NOMO-1 (cell line): ENCODE measurements at regions not wholly inside any gene's neighbourhood (a gene's known extent, or its start where the extent isn't known, plus 50 kb on each side); places are given as distances from the start of the nearest gene placed in this dataset.
"Not testable (repeated sequence)": the region's sequence is repeated elsewhere in the genome, so short reads cannot be mapped to it uniquely, and the experiment has no call there.

ENCODE experiments used
- DNase-seq, 2 experiments: peaks; one replicate each; lab custom pipeline; 2025; ENCODE audit not compliant: unreplicated experiment in 2 of 2; lab: John Stamatoyannopoulos, UW

GRCh38 chr5:85985167-85985566 lies 632.6 kb upstream of the COX7C start:
- DNase-seq, result no peak

- no peak for DNase-seq
Measured at GRCh38 chr5:85990998-85991397, 626.7 kb upstream of the COX7C start.

GRCh38 chr5:85994653-85995052 lies 623.1 kb upstream of the COX7C start:
- DNase-seq, result not testable (repeated sequence)

- no peak for DNase-seq
Measured at GRCh38 chr5:85998656-85999055, 619.1 kb upstream of the COX7C start.

- no peak for DNase-seq
Measured at GRCh38 chr5:86008293-86008692, 609.4 kb upstream of the COX7C start.

- no peak for DNase-seq
Measured at GRCh38 chr5:86008704-86009103, 609.0 kb upstream of the COX7C start.

- DNase-seq, result no peak
Measured at GRCh38 chr5:86011937-86012336, 605.8 kb upstream of the COX7C start.

GRCh38 chr5:86029308-86029707 lies 588.4 kb upstream of the COX7C start:
- no peak for DNase-seq

- no peak for DNase-seq
Measured at GRCh38 chr5:86030753-86031152, 587.0 kb upstream of the COX7C start.

- DNase-seq, result no peak
Measured at GRCh38 chr5:86038566-86038965, 579.2 kb upstream of the COX7C start.

GRCh38 chr5:86039351-86039750 lies 578.4 kb upstream of the COX7C start:
- no peak for DNase-seq

- no peak for DNase-seq
Measured at GRCh38 chr5:86070719-86071118, 547.0 kb upstream of the COX7C start.

GRCh38 chr5:86074297-86074696 lies 543.4 kb upstream of the COX7C start:
- no peak for DNase-seq

GRCh38 chr5:86075139-86075538 lies 542.6 kb upstream of the COX7C start:
- DNase-seq, result no peak

GRCh38 chr5:86095092-86095491 lies 522.6 kb upstream of the COX7C start:
- DNase-seq, result no peak

GRCh38 chr5:86101966-86102365 lies 515.8 kb upstream of the COX7C start:
- no peak for DNase-seq

GRCh38 chr5:86108825-86109224 lies 508.9 kb upstream of the COX7C start:
- no peak for DNase-seq

GRCh38 chr5:86112249-86112648 lies 505.5 kb upstream of the COX7C start:
- no peak for DNase-seq

GRCh38 chr5:86115164-86115563 lies 502.6 kb upstream of the COX7C start:
- no peak for DNase-seq

GRCh38 chr5:86118542-86118941 lies 499.2 kb upstream of the COX7C start:
- no peak for DNase-seq

- DNase-seq, result no peak
Measured at GRCh38 chr5:86124333-86124732, 493.4 kb upstream of the COX7C start.

- DNase-seq, result no peak
Measured at GRCh38 chr5:86125731-86126601, 491.8 kb upstream of the COX7C start.

GRCh38 chr5:86127696-86128095 lies 490.0 kb upstream of the COX7C start:
- DNase-seq, result no peak
